Liver (tissue), 8 donors: ENCODE measurements at regions not wholly inside any gene's neighbourhood (a gene's known extent, or its start where the extent isn't known, plus 50 kb on each side); places are given as distances from the start of the nearest gene placed in this dataset.
A peak's percentile ranks its signal among the peaks of the same experiment; 100 is the strongest.

ENCODE experiments used
- DNase-seq: peaks from one replicate; pipeline ENCODE4 v3.0.0-alpha.2; 2017; ENCODE audit warnings: low spot score
- H3K27ac ChIP-seq, 2 donors: one replicate each; pipeline ENCODE4 v1.7.0; 2013; ENCODE audit warnings: inconsistent platforms in 2 of 2, low read length in 2 of 2, control low read depth in 1 of 2, low read depth in 1 of 2, mild to moderate bottlenecking in 1 of 2
- H3K27me3 ChIP-seq, 4 donors: one replicate each; pipeline versions ENCODE4 v1.6.1 to v1.7.0; 2013; ENCODE audit warnings: low read length in 3 of 4, inconsistent platforms in 1 of 4, mild to moderate bottlenecking in 1 of 4, moderate library complexity in 1 of 4; ENCODE audit not compliant: control insufficient read depth in 4 of 4, insufficient read depth in 4 of 4
- H3K36me3 ChIP-seq, 4 donors: one replicate each; pipeline versions ENCODE4 v1.6.1 to v1.7.0; 2013; ENCODE audit warnings: low read length in 3 of 4, mild to moderate bottlenecking in 3 of 4, low read depth in 1 of 4, moderate library complexity in 1 of 4; ENCODE audit not compliant: control insufficient read depth in 4 of 4, insufficient read depth in 3 of 4
- H3K4me1 ChIP-seq, 4 donors: one replicate each; pipeline versions ENCODE4 v1.6.1 to v1.7.0; 2013; ENCODE audit warnings: low read length in 3 of 4, mild to moderate bottlenecking in 3 of 4, moderate library complexity in 1 of 4; ENCODE audit not compliant: control insufficient read depth in 4 of 4, insufficient read depth in 4 of 4
- H3K4me3 ChIP-seq, 3 donors: one replicate each; pipeline versions ENCODE4 v1.6.1 to v1.7.0; 2013; ENCODE audit warnings: low read length in 3 of 3, control low read depth in 1 of 3, low read depth in 1 of 3, mild to moderate bottlenecking in 1 of 3
- H3K9ac ChIP-seq, 2 donors: one replicate each; pipeline ENCODE4 v1.7.0; 2013; ENCODE audit warnings: low read length in 2 of 2, mild to moderate bottlenecking in 2 of 2, moderate library complexity in 2 of 2, control low read depth in 1 of 2, low read depth in 1 of 2
- H3K9me3 ChIP-seq, 4 donors: one replicate each; pipeline versions ENCODE4 v1.6.1 to v1.7.0; 2013; ENCODE audit warnings: low read length in 3 of 4; ENCODE audit not compliant: control insufficient read depth in 4 of 4
- ATF3 ChIP-seq: IDR thresholded peaks from 2 replicates; pipeline ENCODE4 v1.6.1; 2016; ENCODE audit warnings: antibody characterized with exemption
- EGR1 ChIP-seq, 2 donors: IDR thresholded peaks; 2 replicates each; pipeline ENCODE4 v1.6.1; 2016 to 2018; ENCODE audit warnings: antibody characterized with exemption in 2 of 2, low read depth in 2 of 2
- FOXA1 ChIP-seq: IDR thresholded peaks from 2 replicates; pipeline ENCODE4 v1.6.1; 2016; ENCODE audit warnings: antibody characterized with exemption
- FOXA2 ChIP-seq: IDR thresholded peaks from 2 replicates; pipeline ENCODE4 v1.6.1; 2016; ENCODE audit warnings: antibody characterized with exemption
- GABPA ChIP-seq, 2 donors: IDR thresholded peaks in 1 of 2; conservative IDR thresholded peaks in 1 of 2; 2 replicates each; pipeline ENCODE4 v1.6.1; 2016; ENCODE audit warnings: antibody characterized with exemption in 2 of 2, mild to moderate bottlenecking in 1 of 2, moderate library complexity in 1 of 2
- HNF4A ChIP-seq, 2 donors: conservative IDR thresholded peaks; 2 replicates each; pipeline ENCODE4 v1.6.1; 2016; ENCODE audit warnings: antibody characterized with exemption in 2 of 2, mild to moderate bottlenecking in 2 of 2
- HNF4G ChIP-seq: IDR thresholded peaks from 2 replicates; pipeline ENCODE4 v1.6.1; 2016; ENCODE audit warnings: antibody characterized with exemption
- JUND ChIP-seq, 2 donors: IDR thresholded peaks; 2 replicates each; pipeline ENCODE4 v1.6.1; 2016; ENCODE audit warnings: antibody characterized with exemption in 2 of 2
- NR2F2 ChIP-seq: IDR thresholded peaks from 2 replicates; pipeline ENCODE4 v1.6.1; 2016; ENCODE audit warnings: antibody characterized with exemption
- RAD21 ChIP-seq, 2 donors: IDR thresholded peaks; 2 replicates each; pipeline ENCODE4 v1.6.1; 2016; ENCODE audit warnings: antibody characterized with exemption in 2 of 2, mild to moderate bottlenecking in 2 of 2
- RXRA ChIP-seq, 2 donors: IDR thresholded peaks; 2 replicates each; pipeline ENCODE4 v1.6.1; 2017 to 2018; ENCODE audit warnings: antibody characterized with exemption in 2 of 2, mild to moderate bottlenecking in 1 of 2
- SP1 ChIP-seq: IDR thresholded peaks from 2 replicates; pipeline ENCODE4 v1.6.1; 2018; ENCODE audit warnings: antibody characterized with exemption, mild to moderate bottlenecking
- TAF1 ChIP-seq: conservative IDR thresholded peaks from 2 replicates; pipeline ENCODE4 v1.6.1; 2016; ENCODE audit warnings: antibody characterized with exemption, mild to moderate bottlenecking
- YY1 ChIP-seq: IDR thresholded peaks from 2 replicates; pipeline ENCODE4 v1.6.1; 2016; ENCODE audit warnings: antibody characterized with exemption, mild to moderate bottlenecking
- ZBTB33 ChIP-seq: IDR thresholded peaks from 2 replicates; pipeline ENCODE4 v1.6.1; 2016; ENCODE audit warnings: antibody characterized with exemption
- WGBS: extraction: QIAGEN DNeasy Blood & Tissue Kit; methylation state at CpG from one replicate; pipeline ENCODE4 v1.1.7; 2013; 5-methylcytosine and 5-hydroxymethylcytosine counted together
- TF ChIP-seq, protein P1 (sequence below): IDR thresholded peaks from 2 replicates; pipeline ENCODE4 v1.6.1; 2016; ENCODE audit warnings: antibody characterized with exemption, mild to moderate bottlenecking
- TF ChIP-seq, protein P2 (sequence below): IDR thresholded peaks from 2 replicates; pipeline ENCODE4 v1.6.1; 2016; ENCODE audit warnings: antibody characterized with exemption
- TF ChIP-seq, protein P3 (sequence below): fragments of 150-350 bp; IDR thresholded peaks from 2 replicates; pipeline ENCODE4 v1.5.1; 2017; ENCODE audit warnings: improper control_type of control experiment, low read depth, low read length; ENCODE audit not compliant: missing input control
- donor health status: healthy.
- donor health status: healthy.
- donor health status: healthy.
- donor health status: healthy.
- donor health status: healthy.

- Histone ChIP-seq H3K27ac (no peak overlapping the region), H3K27me3 (no peaks in the 10 kb centered on the region), H3K4me3 (no peak overlapping the region), H3K9me3 (no peaks in the 10 kb centered on the region), H3K36me3 (no peaks in the 10 kb centered on the region), H3K4me1 (no peaks in the 10 kb centered on the region), H3K9ac (no peak overlapping the region)
- DNase-seq = no peak
- no peak for TF ChIP-seq ATF3
- TF ChIP-seq HNF4A (conservative IDR thresholded peaks at IDR 0.05) = no peak
- TF ChIP-seq, protein P1, sequence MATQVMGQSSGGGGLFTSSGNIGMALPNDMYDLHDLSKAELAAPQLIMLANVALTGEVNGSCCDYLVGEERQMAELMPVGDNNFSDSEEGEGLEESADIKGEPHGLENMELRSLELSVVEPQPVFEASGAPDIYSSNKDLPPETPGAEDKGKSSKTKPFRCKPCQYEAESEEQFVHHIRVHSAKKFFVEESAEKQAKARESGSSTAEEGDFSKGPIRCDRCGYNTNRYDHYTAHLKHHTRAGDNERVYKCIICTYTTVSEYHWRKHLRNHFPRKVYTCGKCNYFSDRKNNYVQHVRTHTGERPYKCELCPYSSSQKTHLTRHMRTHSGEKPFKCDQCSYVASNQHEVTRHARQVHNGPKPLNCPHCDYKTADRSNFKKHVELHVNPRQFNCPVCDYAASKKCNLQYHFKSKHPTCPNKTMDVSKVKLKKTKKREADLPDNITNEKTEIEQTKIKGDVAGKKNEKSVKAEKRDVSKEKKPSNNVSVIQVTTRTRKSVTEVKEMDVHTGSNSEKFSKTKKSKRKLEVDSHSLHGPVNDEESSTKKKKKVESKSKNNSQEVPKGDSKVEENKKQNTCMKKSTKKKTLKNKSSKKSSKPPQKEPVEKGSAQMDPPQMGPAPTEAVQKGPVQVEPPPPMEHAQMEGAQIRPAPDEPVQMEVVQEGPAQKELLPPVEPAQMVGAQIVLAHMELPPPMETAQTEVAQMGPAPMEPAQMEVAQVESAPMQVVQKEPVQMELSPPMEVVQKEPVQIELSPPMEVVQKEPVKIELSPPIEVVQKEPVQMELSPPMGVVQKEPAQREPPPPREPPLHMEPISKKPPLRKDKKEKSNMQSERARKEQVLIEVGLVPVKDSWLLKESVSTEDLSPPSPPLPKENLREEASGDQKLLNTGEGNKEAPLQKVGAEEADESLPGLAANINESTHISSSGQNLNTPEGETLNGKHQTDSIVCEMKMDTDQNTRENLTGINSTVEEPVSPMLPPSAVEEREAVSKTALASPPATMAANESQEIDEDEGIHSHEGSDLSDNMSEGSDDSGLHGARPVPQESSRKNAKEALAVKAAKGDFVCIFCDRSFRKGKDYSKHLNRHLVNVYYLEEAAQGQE = no peak
- no peak for TF ChIP-seq GABPA (IDR thresholded peaks at IDR 0.05 in 1 of 2, conservative IDR thresholded peaks at IDR 0.05 in 1 of 2)
- no peak for TF ChIP-seq HNF4G
- TF ChIP-seq TAF1 = no peak
- TF ChIP-seq, protein P2, sequence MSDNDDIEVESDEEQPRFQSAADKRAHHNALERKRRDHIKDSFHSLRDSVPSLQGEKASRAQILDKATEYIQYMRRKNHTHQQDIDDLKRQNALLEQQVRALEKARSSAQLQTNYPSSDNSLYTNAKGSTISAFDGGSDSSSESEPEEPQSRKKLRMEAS = no peak
- TF ChIP-seq, protein P3, sequence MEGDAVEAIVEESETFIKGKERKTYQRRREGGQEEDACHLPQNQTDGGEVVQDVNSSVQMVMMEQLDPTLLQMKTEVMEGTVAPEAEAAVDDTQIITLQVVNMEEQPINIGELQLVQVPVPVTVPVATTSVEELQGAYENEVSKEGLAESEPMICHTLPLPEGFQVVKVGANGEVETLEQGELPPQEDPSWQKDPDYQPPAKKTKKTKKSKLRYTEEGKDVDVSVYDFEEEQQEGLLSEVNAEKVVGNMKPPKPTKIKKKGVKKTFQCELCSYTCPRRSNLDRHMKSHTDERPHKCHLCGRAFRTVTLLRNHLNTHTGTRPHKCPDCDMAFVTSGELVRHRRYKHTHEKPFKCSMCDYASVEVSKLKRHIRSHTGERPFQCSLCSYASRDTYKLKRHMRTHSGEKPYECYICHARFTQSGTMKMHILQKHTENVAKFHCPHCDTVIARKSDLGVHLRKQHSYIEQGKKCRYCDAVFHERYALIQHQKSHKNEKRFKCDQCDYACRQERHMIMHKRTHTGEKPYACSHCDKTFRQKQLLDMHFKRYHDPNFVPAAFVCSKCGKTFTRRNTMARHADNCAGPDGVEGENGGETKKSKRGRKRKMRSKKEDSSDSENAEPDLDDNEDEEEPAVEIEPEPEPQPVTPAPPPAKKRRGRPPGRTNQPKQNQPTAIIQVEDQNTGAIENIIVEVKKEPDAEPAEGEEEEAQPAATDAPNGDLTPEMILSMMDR = peak; percentile 8
- TF ChIP-seq FOXA1 = no peak
- no peak for TF ChIP-seq SP1
- TF ChIP-seq RAD21 (IDR thresholded peaks at IDR 0.05) = peak; percentile 45 to 48
- no peak for TF ChIP-seq YY1
- no peak for TF ChIP-seq NR2F2
These were observed 951.8 kb upstream of the IGFBP7 start for GRCh38 chr4:58061967-58062366.

- no peak for DNase-seq
- Histone ChIP-seq H3K4me3 (no peak overlapping the region), H3K9me3 (no peaks in the 10 kb centered on the region), H3K27ac (no peak overlapping the region), H3K4me1 (no peaks in the 10 kb centered on the region), H3K36me3 (no peaks in the 10 kb centered on the region), H3K27me3 (no peaks in the 10 kb centered on the region), H3K9ac (no peak overlapping the region)
- 65% methylated on average over 4 of the region's 4 CpGs for WGBS
- TF ChIP-seq FOXA2 = no peak
- TF ChIP-seq ZBTB33 = no peak
- no peak for TF ChIP-seq EGR1 (IDR thresholded peaks at IDR 0.05; ENCODE audit: low read depth in 2 of 2)
- no peak for TF ChIP-seq NR2F2
- no peak for TF ChIP-seq SP1
- TF ChIP-seq ATF3 = no peak
- TF ChIP-seq RXRA (IDR thresholded peaks at IDR 0.05) = no peak
- no peak for TF ChIP-seq TAF1
- no peak for TF ChIP-seq HNF4A (conservative IDR thresholded peaks at IDR 0.05)
- no peak for TF ChIP-seq GABPA (IDR thresholded peaks at IDR 0.05 in 1 of 2, conservative IDR thresholded peaks at IDR 0.05 in 1 of 2)
- TF ChIP-seq, protein P3 = no peak
- TF ChIP-seq HNF4G = no peak
- TF ChIP-seq JUND (IDR thresholded peaks at IDR 0.05) = no peak
- TF ChIP-seq, protein P2 = no peak
- no peak for TF ChIP-seq RAD21 (IDR thresholded peaks at IDR 0.05)
- no peak for TF ChIP-seq YY1
- no peak for TF ChIP-seq FOXA1
These were observed 940.3 kb upstream of the IGFBP7 start for GRCh38 chr4:58050439-58050838.
